ACC112 (cell line): ENCODE measurements at regions not wholly inside any gene's neighbourhood (a gene's known extent, or its start where the extent isn't known, plus 50 kb on each side); places are given as distances from the start of the nearest gene placed in this dataset.

Source experiments
- H2AFZ ChIP-seq: fragments of 200-600 bp; sonication (generic); one replicate; pipeline ENCODE4 v1.6.0; 2017; ENCODE audit warnings: antibody characterized with exemption, low read length; ENCODE audit not compliant: unreplicated experiment
- H3K27ac ChIP-seq: fragments of 200-600 bp; sonication (generic); 2 replicates; pipeline ENCODE4 v1.5.1; 2014; ENCODE audit warnings: low read depth, mild to moderate bottlenecking, antibody characterized with exemption, low read length, moderate library complexity
- H3K27me3 ChIP-seq: fragments of 200-600 bp; sonication (generic); 2 replicates; pipeline ENCODE4 v1.6.1; 2014; ENCODE audit warnings: mild to moderate bottlenecking, antibody characterized with exemption, low read length, moderate library complexity, mixed read lengths; ENCODE audit not compliant: insufficient read depth
- H3K36me3 ChIP-seq: fragments of 200-600 bp; sonication (generic); 2 replicates; pipeline ENCODE4 v1.6.1; 2016; ENCODE audit warnings: mild to moderate bottlenecking, antibody characterized with exemption, low read length, moderate library complexity, mixed read lengths; ENCODE audit not compliant: insufficient read depth
- H3K4me1 ChIP-seq: fragments of 200-600 bp; sonication (generic); one replicate; pipeline ENCODE4 v1.6.1; 2016; ENCODE audit warnings: low read length, mixed read lengths; ENCODE audit not compliant: insufficient read depth, unreplicated experiment, control insufficient read depth
- H3K4me3 ChIP-seq: fragments of 200-600 bp; sonication (generic); 2 replicates; pipeline ENCODE4 v1.5.1; 2014; ENCODE audit warnings: mild to moderate bottlenecking, low read depth, low read length
- H3K79me2 ChIP-seq: fragments of 200-600 bp; sonication (generic); one replicate; pipeline ENCODE4 v1.6.0; 2016; ENCODE audit warnings: low read length; ENCODE audit not compliant: control insufficient read depth, unreplicated experiment, insufficient read depth

- Histone ChIP-seq H3K36me3 (no peaks in the 10 kb centered on the region), H2AFZ (no peak overlapping the region), H3K27me3 (no peaks in the 10 kb centered on the region), H3K4me3 (no peak overlapping the region), H3K27ac (no peak overlapping the region), H3K79me2 (no peaks in the 10 kb centered on the region), H3K4me1 (no peaks in the 10 kb centered on the region)
These were observed 340.3 kb downstream of the CYRIA start for GRCh38 chr2:16325016-16325975.

- Histone ChIP-seq H3K4me1 (no peaks in the 10 kb centered on the region), H3K36me3 (no peaks in the 10 kb centered on the region), H2AFZ (no peak overlapping the region), H3K4me3 (no peak overlapping the region), H3K27me3 (no peaks in the 10 kb centered on the region), H3K79me2 (no peaks in the 10 kb centered on the region), H3K27ac (no peak overlapping the region)
These were observed 341.1 kb downstream of the CYRIA start for GRCh38 chr2:16324544-16324937.

- H2AFZ ChIP-seq: no peak overlapping the region
- H3K27me3 ChIP-seq: no peaks in the 10 kb centered on the region
- no peaks in the 10 kb centered on the region for H3K79me2 ChIP-seq
These were observed 341.8 kb downstream of the CYRIA start for GRCh38 chr2:16323551-16324543.

GRCh38 chr2:16323126-16323520, 342.5 kb downstream of the CYRIA start:
- Histone ChIP-seq H3K27ac (no peak overlapping the region), H3K79me2 (no peaks in the 10 kb centered on the region), H2AFZ (no peak overlapping the region), H3K4me1 (no peaks in the 10 kb centered on the region), H3K36me3 (no peaks in the 10 kb centered on the region), H3K27me3 (no peaks in the 10 kb centered on the region), H3K4me3 (no peak overlapping the region)

More at GRCh38 chr2:16323551-16324543, 341.8 kb downstream of the CYRIA start:
- H3K4me3 ChIP-seq: no peak overlapping the region
- H3K27ac ChIP-seq: no peak overlapping the region
- no peaks in the 10 kb centered on the region for H3K4me1 ChIP-seq
- no peaks in the 10 kb centered on the region for H3K36me3 ChIP-seq

- Histone ChIP-seq H3K36me3 (no peaks in the 10 kb centered on the region), H3K4me3 (no peak overlapping the region), H3K27ac (no peak overlapping the region), H2AFZ (no peak overlapping the region), H3K79me2 (no peaks in the 10 kb centered on the region), H3K27me3 (no peaks in the 10 kb centered on the region), H3K4me1 (no peaks in the 10 kb centered on the region)
These were observed 343.1 kb downstream of the CYRIA start for GRCh38 chr2:16322308-16323125.

GRCh38 chr2:16321872-16322271, 343.8 kb downstream of the CYRIA start:
- H3K4me1 ChIP-seq: no peaks in the 10 kb centered on the region
- no peaks in the 10 kb centered on the region for H3K79me2 ChIP-seq
- H2AFZ ChIP-seq: no peak overlapping the region
- no peak overlapping the region for H3K4me3 ChIP-seq
- H3K27ac ChIP-seq: no peak overlapping the region
- no peaks in the 10 kb centered on the region for H3K36me3 ChIP-seq
- no peaks in the 10 kb centered on the region for H3K27me3 ChIP-seq

GRCh38 chr2:16321256-16321655, 344.4 kb downstream of the CYRIA start:
- no peaks in the 10 kb centered on the region for H3K27me3 ChIP-seq
- H3K4me1 ChIP-seq: no peaks in the 10 kb centered on the region
- no peak overlapping the region for H3K4me3 ChIP-seq
- H3K79me2 ChIP-seq: no peaks in the 10 kb centered on the region
- H3K36me3 ChIP-seq: no peaks in the 10 kb centered on the region
- H3K27ac ChIP-seq: no peak overlapping the region
- no peak overlapping the region for H2AFZ ChIP-seq

- Histone ChIP-seq H3K4me3 (no peak overlapping the region), H3K27me3 (no peaks in the 10 kb centered on the region), H3K36me3 (no peaks in the 10 kb centered on the region), H2AFZ (no peak overlapping the region), H3K27ac (no peak overlapping the region), H3K79me2 (no peaks in the 10 kb centered on the region), H3K4me1 (no peaks in the 10 kb centered on the region)
These were observed 344.9 kb downstream of the CYRIA start for GRCh38 chr2:16320716-16321115.

GRCh38 chr2:16319551-16320121, 346.0 kb downstream of the CYRIA start:
- no peaks in the 10 kb centered on the region for H3K4me1 ChIP-seq

More at GRCh38 chr2:16319551-16320121, 346.0 kb downstream of the CYRIA start:
- H3K27me3 ChIP-seq: no peaks in the 10 kb centered on the region
- H3K27ac ChIP-seq: no peak overlapping the region
- no peak overlapping the region for H2AFZ ChIP-seq
- no peaks in the 10 kb centered on the region for H3K79me2 ChIP-seq
- H3K36me3 ChIP-seq: no peaks in the 10 kb centered on the region
- no peak overlapping the region for H3K4me3 ChIP-seq
